PC-3 (cell line): ENCODE measurements at regions not wholly inside any gene's neighbourhood (a gene's known extent, or its start where the extent isn't known, plus 50 kb on each side); places are given as distances from the start of the nearest gene placed in this dataset.
"Not testable (repeated sequence)": the region's sequence is repeated elsewhere in the genome, so short reads cannot be mapped to it uniquely, and the experiment has no call there.

Experiments used
- CTCF ChIP-seq: fragments of 300-600 bp; sonication (generic); conservative IDR thresholded peaks from 2 replicates; pipeline ENCODE4 v1.5.1; 2017; ENCODE audit warnings: antibody characterized with exemption, low read depth, mild to moderate bottlenecking, low read length
- EZH2phosphoT487 ChIP-seq: fragments of 300-600 bp; sonication (generic); IDR thresholded peaks from 2 replicates; pipeline ENCODE4 v1.6.1; 2018; ENCODE audit warnings: mild to moderate bottlenecking, antibody characterized with exemption, low read length, borderline replicate concordance

GRCh38 chr14:19105551-19105950, 138.3 kb downstream of the POTEM start:
- TF ChIP-seq CTCF, EZH2phosphoT487: not testable (repeated sequence)
